Mesendoderm (in vitro differentiated cells): ENCODE measurements at regions not wholly inside any gene's neighbourhood (a gene's known extent, or its start where the extent isn't known, plus 50 kb on each side); places are given as distances from the start of the nearest gene placed in this dataset.
A peak's percentile ranks its signal among the peaks of the same experiment; 100 is the strongest.

ENCODE experiments used
- DNase-seq: peaks from one replicate; pipeline ENCODE4 v3.0.0; 2013
- H2AK5ac ChIP-seq: 2 replicates; pipeline ENCODE4 v1.6.1; 2013; ENCODE audit warnings: low read length, inconsistent platforms
- H2BK120ac ChIP-seq: 2 replicates; pipeline ENCODE4 v1.6.1; 2013; ENCODE audit warnings: low read depth, mild to moderate bottlenecking, low read length, moderate library complexity, mixed read lengths
- H2BK15ac ChIP-seq: replicated peaks from 2 replicates; pipeline ENCODE4 v1.6.1; 2013; ENCODE audit warnings: low read depth, mild to moderate bottlenecking, moderate library complexity
- H2BK5ac ChIP-seq: 2 replicates; pipeline ENCODE4 v1.6.1; 2013; ENCODE audit warnings: low read length, inconsistent platforms
- H3K18ac ChIP-seq: 2 replicates; pipeline ENCODE4 v1.6.1; 2013; ENCODE audit warnings: mild to moderate bottlenecking, low read length, mixed read lengths
- H3K23ac ChIP-seq: one replicate; pipeline ENCODE4 v1.6.1; 2013; ENCODE audit warnings: low read length
- H3K27ac ChIP-seq: 2 replicates; pipeline ENCODE4 v1.5.1; 2013; ENCODE audit warnings: low read depth, mild to moderate bottlenecking, inconsistent platforms, low read length, moderate library complexity
- H3K27me3 ChIP-seq: 2 replicates; pipeline ENCODE4 v1.6.1; 2013; ENCODE audit warnings: low read length, control low read depth, mild to moderate bottlenecking, inconsistent platforms; ENCODE audit not compliant: insufficient read depth, poor library complexity
- H3K36me3 ChIP-seq: 2 replicates; pipeline ENCODE4 v1.6.1; 2013; ENCODE audit warnings: low read length, inconsistent platforms; ENCODE audit not compliant: control insufficient read depth, insufficient read depth
- H3K4ac ChIP-seq: one replicate; pipeline ENCODE4 v1.6.1; 2013; ENCODE audit warnings: low read depth, mild to moderate bottlenecking, low read length, moderate library complexity
- H3K4me1 ChIP-seq: 2 replicates; pipeline ENCODE4 v1.6.1; 2013; ENCODE audit warnings: low read depth, low read length, inconsistent platforms; ENCODE audit not compliant: control insufficient read depth
- H3K4me2 ChIP-seq: 2 replicates; pipeline ENCODE4 v1.6.1; 2013; ENCODE audit warnings: low read length
- H3K4me3 ChIP-seq: 2 replicates; pipeline ENCODE4 v1.5.1; 2013; ENCODE audit warnings: mild to moderate bottlenecking, low read length
- H3K56ac ChIP-seq: one replicate; pipeline ENCODE4 v1.6.1; 2013; ENCODE audit warnings: low read length
- H3K79me1 ChIP-seq: 2 replicates; pipeline ENCODE4 v1.6.1; 2013; ENCODE audit warnings: low read length, inconsistent platforms
- H3K79me2 ChIP-seq: 2 replicates; pipeline ENCODE4 v1.6.1; 2013; ENCODE audit warnings: mild to moderate bottlenecking, low read length; ENCODE audit not compliant: control insufficient read depth, insufficient read depth
- H3K9ac ChIP-seq: 2 replicates; pipeline ENCODE4 v1.6.1; 2013; ENCODE audit warnings: low read length, inconsistent platforms
- H4K5ac ChIP-seq: one replicate; pipeline ENCODE4 v1.6.1; 2013; ENCODE audit warnings: low read length
- H4K8ac ChIP-seq: one replicate; pipeline ENCODE4 v1.6.1; 2013; ENCODE audit warnings: low read depth, mild to moderate bottlenecking, control low read depth, low read length, moderate library complexity
- WGBS: extraction: QIAGEN DNeasy Blood & Tissue Kit; methylation state at CpG from one replicate; pipeline ENCODE4 v1.1.7; 2013; ENCODE audit warnings: low lambda C conversion rate, missing lambda C conversion rate; ENCODE audit not compliant: insufficient coverage; ENCODE audit errors: extremely low coverage; 5-methylcytosine and 5-hydroxymethylcytosine counted together

DNA sequence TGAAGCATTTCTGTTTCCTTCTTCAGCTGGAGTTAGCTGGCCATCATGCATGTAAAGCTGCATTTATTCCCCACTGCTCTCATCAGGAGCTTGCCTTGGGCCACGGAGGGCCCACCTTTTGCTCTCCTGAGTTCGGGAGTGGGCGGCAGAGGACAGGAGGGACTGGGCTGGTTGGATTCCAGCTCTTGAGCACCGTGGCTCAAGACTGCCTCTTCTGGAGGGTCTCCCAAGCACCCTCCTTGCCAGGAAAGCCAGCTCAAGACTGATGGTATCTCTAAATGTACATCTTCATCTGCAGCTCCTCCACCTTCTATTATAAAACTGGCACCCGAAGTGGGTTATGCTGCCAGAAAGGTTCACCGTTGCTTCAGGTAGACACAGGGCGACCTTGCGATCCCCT is 399.6 kb upstream of the IRX1 start:
- H3K79me1 ChIP-seq = no peaks in the 10 kb centered on the region
- peaks cover 5% of the 10 kb centered on the region for H3K4me1 ChIP-seq
- H3K4me3 ChIP-seq = no peak overlapping the region
- no peak overlapping the region for H3K4ac ChIP-seq
- H2BK15ac ChIP-seq = no peak overlapping the region
- H3K56ac ChIP-seq = no peak overlapping the region
- no peaks in the 10 kb centered on the region for H3K79me2 ChIP-seq
- H3K36me3 ChIP-seq = no peaks in the 10 kb centered on the region
- H2BK5ac ChIP-seq = no peak overlapping the region
- DNase-seq = peak; percentile 63
- no peak overlapping the region for H2BK120ac ChIP-seq
- H4K5ac ChIP-seq = no peak overlapping the region
- no peak overlapping the region for H3K4me2 ChIP-seq
- no peak overlapping the region for H4K8ac ChIP-seq
- no peak overlapping the region for H2AK5ac ChIP-seq
- no peak overlapping the region for H3K23ac ChIP-seq
- no peak overlapping the region for H3K9ac ChIP-seq
- no peak overlapping the region for H3K27ac ChIP-seq
- no peak overlapping the region for H3K18ac ChIP-seq
- no CpG with 5 or more reads among the region's 8 CpGs for WGBS
- no peaks in the 10 kb centered on the region for H3K27me3 ChIP-seq

DNA sequence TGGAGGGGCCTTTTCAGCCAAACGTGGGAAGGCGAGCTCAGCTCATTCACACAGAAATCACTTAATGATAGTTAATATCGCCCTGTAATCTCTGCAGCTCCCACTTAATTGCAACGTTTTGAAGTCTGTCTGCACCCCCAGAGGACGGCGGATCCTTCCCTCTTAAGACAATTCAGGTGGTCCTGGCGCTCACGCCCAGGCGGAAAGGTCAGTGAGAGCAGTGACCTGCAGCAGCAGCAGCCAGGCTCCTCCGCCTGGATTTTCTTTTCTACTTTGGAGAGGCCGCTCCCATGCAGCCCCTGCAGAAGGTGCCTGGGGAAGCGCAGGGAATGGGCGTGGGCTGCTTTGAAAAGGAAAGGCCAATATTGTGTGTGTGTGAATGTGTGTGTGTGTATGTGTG is 400.9 kb upstream of the IRX1 start:
- Histone ChIP-seq H3K4me2 (no peak overlapping the region), H3K4ac (no peak overlapping the region), H2BK15ac (no peak overlapping the region), H3K27ac (no peak overlapping the region), H4K8ac (no peak overlapping the region), H3K23ac (no peak overlapping the region), H3K9ac (no peak overlapping the region), H2BK120ac (no peak overlapping the region), H3K4me1 (peaks cover 5% of the 10 kb centered on the region), H3K79me2 (no peaks in the 10 kb centered on the region), H2BK5ac (no peak overlapping the region), H3K36me3 (no peaks in the 10 kb centered on the region), H3K18ac (no peak overlapping the region), H2AK5ac (no peak overlapping the region), H3K4me3 (no peak overlapping the region), H3K79me1 (no peaks in the 10 kb centered on the region), H3K27me3 (no peaks in the 10 kb centered on the region), H4K5ac (no peak overlapping the region), H3K56ac (no peak overlapping the region)
- no CpG with 5 or more reads among the region's 13 CpGs for WGBS
- DNase-seq = no peak

DNA sequence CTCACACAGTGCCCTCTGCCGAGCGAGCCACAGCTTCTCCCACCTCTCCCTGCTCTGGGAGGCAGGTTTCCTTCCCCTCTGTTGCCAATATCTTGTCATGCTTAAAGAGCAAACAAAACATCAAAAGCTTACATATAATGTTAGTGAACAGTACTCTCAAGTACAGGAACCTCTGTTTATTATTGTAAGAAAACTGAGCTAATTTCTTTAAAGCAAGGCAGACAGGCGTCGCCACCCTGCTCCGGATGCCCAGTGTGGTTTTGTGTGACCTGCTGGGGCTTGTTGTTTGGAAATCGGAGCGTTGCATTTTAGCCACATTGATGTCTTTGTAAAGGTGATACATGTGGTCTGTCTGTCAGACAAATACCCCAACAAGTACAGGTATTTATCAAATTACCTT is 401.4 kb upstream of the IRX1 start:
- H3K27me3 ChIP-seq = no peaks in the 10 kb centered on the region

DNA sequence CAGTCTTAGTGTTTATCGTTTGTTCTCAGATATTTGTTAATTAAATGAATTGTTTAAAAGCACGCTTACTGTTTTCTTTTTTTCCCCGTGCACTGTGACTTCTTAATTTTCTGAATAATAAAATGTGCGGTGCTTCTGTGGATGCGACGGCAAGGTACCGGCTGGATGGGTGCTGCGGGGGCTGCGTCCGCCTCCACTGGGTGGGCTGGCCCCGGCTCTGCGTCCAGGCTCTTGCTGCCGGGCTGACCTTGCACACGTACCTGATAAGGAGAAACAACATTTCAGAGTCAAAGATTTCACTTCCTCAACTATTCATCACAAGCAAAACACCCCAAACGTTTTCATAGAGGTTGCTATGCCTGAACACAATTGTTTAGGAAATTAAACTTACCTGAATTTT is 404.0 kb upstream of the IRX1 start:
- H3K4me2 ChIP-seq = no peak overlapping the region
- no peak overlapping the region for H2BK120ac ChIP-seq
- no peak overlapping the region for H2BK15ac ChIP-seq
- H3K4me1 ChIP-seq = no peaks in the 10 kb centered on the region
- no peak overlapping the region for H2BK5ac ChIP-seq
- H3K27ac ChIP-seq = no peak overlapping the region
- no peak overlapping the region for H3K18ac ChIP-seq
- H2AK5ac ChIP-seq = no peak overlapping the region
- H3K27me3 ChIP-seq = no peaks in the 10 kb centered on the region
- H3K4ac ChIP-seq = no peak overlapping the region
- H4K8ac ChIP-seq = no peak overlapping the region
- H4K5ac ChIP-seq = no peak overlapping the region
- DNase-seq = no peak
- H3K79me2 ChIP-seq = no peaks in the 10 kb centered on the region
- H3K56ac ChIP-seq = no peak overlapping the region
- WGBS = no CpG with 5 or more reads among the region's 15 CpGs
- no peak overlapping the region for H3K23ac ChIP-seq
- no peak overlapping the region for H3K4me3 ChIP-seq
- no peaks in the 10 kb centered on the region for H3K36me3 ChIP-seq
- H3K9ac ChIP-seq = no peak overlapping the region
- H3K79me1 ChIP-seq = no peaks in the 10 kb centered on the region

More for the DNA sequence above, 401.4 kb upstream of the IRX1 start:
- Histone ChIP-seq H3K4me1 (peaks cover 5% of the 10 kb centered on the region), H3K36me3 (no peaks in the 10 kb centered on the region), H2BK5ac (no peak overlapping the region), H3K79me1 (no peaks in the 10 kb centered on the region), H4K5ac (no peak overlapping the region), H3K9ac (no peak overlapping the region), H3K4ac (no peak overlapping the region), H3K4me3 (no peak overlapping the region), H2AK5ac (no peak overlapping the region), H3K18ac (no peak overlapping the region), H3K27ac (no peak overlapping the region), H4K8ac (no peak overlapping the region), H3K23ac (no peak overlapping the region), H2BK15ac (no peak overlapping the region), H3K56ac (no peak overlapping the region), H3K4me2 (no peak overlapping the region), H3K79me2 (no peaks in the 10 kb centered on the region), H2BK120ac (no peak overlapping the region)
- WGBS = no CpG with 5 or more reads among the region's 7 CpGs
- DNase-seq = no peak

DNA sequence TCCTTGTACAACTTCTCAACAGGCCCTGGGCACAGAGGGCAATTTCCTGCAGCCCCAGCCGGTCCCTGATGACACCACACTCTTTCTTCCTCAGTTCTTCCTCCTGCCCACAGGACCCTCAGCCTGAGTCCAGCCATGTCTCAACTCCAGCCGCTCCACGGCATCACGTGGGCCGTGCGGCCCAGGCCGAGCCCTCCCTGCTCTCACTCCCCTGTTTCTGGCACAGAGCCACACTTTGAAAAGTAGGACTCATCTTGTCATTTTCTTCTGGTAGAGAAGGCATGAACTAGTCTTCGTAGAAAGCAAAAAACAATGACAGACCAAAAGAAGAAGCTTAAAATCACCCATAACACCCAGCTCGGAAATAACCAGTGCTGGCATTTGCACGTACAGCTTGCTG is 404.7 kb upstream of the IRX1 start:
- Histone ChIP-seq H3K4me2 (no peak overlapping the region), H4K8ac (no peak overlapping the region), H4K5ac (no peak overlapping the region), H3K79me1 (no peaks in the 10 kb centered on the region), H3K4me3 (no peak overlapping the region), H3K79me2 (no peaks in the 10 kb centered on the region), H2BK15ac (no peak overlapping the region), H2BK5ac (no peak overlapping the region), H3K4ac (no peak overlapping the region), H3K4me1 (no peaks in the 10 kb centered on the region), H3K56ac (no peak overlapping the region), H3K18ac (no peak overlapping the region), H3K9ac (no peak overlapping the region), H3K27me3 (no peaks in the 10 kb centered on the region), H3K36me3 (no peaks in the 10 kb centered on the region), H3K23ac (no peak overlapping the region), H3K27ac (no peak overlapping the region), H2BK120ac (no peak overlapping the region), H2AK5ac (no peak overlapping the region)
- DNase-seq = no peak
- no CpG with 5 or more reads among the region's 10 CpGs for whole genome bisulfite sequencing

DNA sequence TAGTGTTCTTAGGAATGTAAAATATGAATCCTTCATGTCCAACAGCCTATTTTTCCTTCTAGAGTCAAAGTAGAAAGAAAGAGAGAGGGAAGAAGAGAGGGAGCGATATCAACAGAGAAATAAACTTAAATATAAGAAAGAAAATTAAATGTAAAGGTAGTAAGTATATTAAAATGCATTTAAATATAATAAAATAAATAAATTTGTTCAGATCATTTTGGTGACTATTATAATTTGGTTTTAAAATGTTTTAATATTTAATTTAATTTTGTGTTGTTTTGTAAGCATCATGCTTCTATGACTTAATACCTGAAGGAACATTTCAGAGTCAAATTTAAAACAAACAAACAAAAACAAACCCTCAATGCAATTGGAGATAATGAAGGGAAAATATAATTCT is 405.2 kb upstream of the IRX1 start:
- Histone ChIP-seq H3K4me1 (no peaks in the 10 kb centered on the region), H3K79me2 (no peaks in the 10 kb centered on the region), H3K4me3 (no peak overlapping the region), H3K9ac (no peak overlapping the region), H3K4me2 (no peak overlapping the region), H3K4ac (no peak overlapping the region), H3K56ac (no peak overlapping the region), H3K79me1 (no peaks in the 10 kb centered on the region), H3K27me3 (no peaks in the 10 kb centered on the region), H3K23ac (no peak overlapping the region), H2BK5ac (no peak overlapping the region), H3K36me3 (no peaks in the 10 kb centered on the region), H3K27ac (no peak overlapping the region), H4K5ac (no peak overlapping the region), H4K8ac (no peak overlapping the region), H2BK15ac (no peak overlapping the region), H3K18ac (no peak overlapping the region), H2AK5ac (no peak overlapping the region), H2BK120ac (no peak overlapping the region)
- no peak for DNase-seq
- no CpG with 5 or more reads among the region's 1 CpG for WGBS
